Endothelial cell of umbilical vein (primary cell): ENCODE measurements at regions not wholly inside any gene's neighbourhood (a gene's known extent, or its start where the extent isn't known, plus 50 kb on each side); places are given as distances from the start of the nearest gene placed in this dataset.

Source experiments
- EZH2 ChIP-seq: IDR thresholded peaks from 2 replicates; pipeline ENCODE4 v1.6.1; 2012; ENCODE audit warnings: borderline replicate concordance, low read depth, mild to moderate bottlenecking, moderate library complexity, low read length, inconsistent platforms; ENCODE audit not compliant: severe bottlenecking
- FOS ChIP-seq: IDR thresholded peaks from 2 replicates; pipeline ENCODE4 v1.6.1; 2011; ENCODE audit warnings: mild to moderate bottlenecking, low read length, moderate library complexity, borderline replicate concordance; ENCODE audit not compliant: insufficient read depth
- JUN ChIP-seq: IDR thresholded peaks from 2 replicates; pipeline ENCODE4 v1.6.1; 2011; ENCODE audit warnings: borderline replicate concordance, low read depth; ENCODE audit not compliant: insufficient read length, insufficient read depth
- POLR2A ChIP-seq: IDR thresholded peaks from 2 replicates; pipeline ENCODE4 v1.6.1; 2012; ENCODE audit warnings: low read depth, mild to moderate bottlenecking, control low read depth, low read length
- POLR2AphosphoS5 ChIP-seq: IDR thresholded peaks from 2 replicates; pipeline ENCODE4 v1.6.1; 2012; ENCODE audit warnings: low read depth, mild to moderate bottlenecking, control low read depth, low read length, moderate library complexity; ENCODE audit not compliant: insufficient read depth
- TF ChIP-seq, protein P1 (sequence below), 2 donors: IDR thresholded peaks; 1 replicate in 1 of 2; 2 replicates in 1 of 2; pipeline ENCODE4 v1.5.1; 2011; ENCODE audit warnings: low read length in 2 of 2, mild to moderate bottlenecking in 2 of 2, moderate library complexity in 2 of 2, control low read depth in 1 of 2, inconsistent platforms in 1 of 2, low read depth in 1 of 2; ENCODE audit not compliant: insufficient read depth in 1 of 2; ENCODE audit errors: extremely low read depth in 1 of 2

DNA sequence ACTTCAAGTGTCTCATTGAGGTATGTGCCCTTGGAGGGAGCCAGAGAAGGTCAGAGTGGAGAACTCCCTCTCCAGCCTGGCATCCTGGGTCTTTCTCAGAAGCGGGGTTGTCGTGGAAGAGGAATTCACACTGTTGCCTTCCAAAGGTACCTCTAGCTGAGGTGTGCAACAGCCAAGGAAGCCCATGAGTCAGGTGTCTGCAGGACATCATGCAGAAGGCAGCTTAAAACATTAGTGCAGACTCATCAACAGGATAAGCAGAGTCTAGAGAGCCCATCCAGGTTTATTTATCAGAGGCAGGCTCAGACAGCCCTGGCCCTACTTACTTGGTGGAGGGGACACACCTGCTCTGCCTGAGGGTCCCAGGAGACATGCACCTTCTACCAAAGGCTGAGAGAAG, 95.6 kb upstream of the TPM1 start:
- no peak for TF ChIP-seq POLR2A
- TF ChIP-seq, protein P1, sequence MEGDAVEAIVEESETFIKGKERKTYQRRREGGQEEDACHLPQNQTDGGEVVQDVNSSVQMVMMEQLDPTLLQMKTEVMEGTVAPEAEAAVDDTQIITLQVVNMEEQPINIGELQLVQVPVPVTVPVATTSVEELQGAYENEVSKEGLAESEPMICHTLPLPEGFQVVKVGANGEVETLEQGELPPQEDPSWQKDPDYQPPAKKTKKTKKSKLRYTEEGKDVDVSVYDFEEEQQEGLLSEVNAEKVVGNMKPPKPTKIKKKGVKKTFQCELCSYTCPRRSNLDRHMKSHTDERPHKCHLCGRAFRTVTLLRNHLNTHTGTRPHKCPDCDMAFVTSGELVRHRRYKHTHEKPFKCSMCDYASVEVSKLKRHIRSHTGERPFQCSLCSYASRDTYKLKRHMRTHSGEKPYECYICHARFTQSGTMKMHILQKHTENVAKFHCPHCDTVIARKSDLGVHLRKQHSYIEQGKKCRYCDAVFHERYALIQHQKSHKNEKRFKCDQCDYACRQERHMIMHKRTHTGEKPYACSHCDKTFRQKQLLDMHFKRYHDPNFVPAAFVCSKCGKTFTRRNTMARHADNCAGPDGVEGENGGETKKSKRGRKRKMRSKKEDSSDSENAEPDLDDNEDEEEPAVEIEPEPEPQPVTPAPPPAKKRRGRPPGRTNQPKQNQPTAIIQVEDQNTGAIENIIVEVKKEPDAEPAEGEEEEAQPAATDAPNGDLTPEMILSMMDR (IDR thresholded peaks at IDR 0.05; ENCODE audit: extremely low read depth in 1 of 2, insufficient read depth in 1 of 2, low read depth in 1 of 2, low read length in 2 of 2) = no peak
- no peak for TF ChIP-seq EZH2
- no peak for TF ChIP-seq FOS
- no peak for TF ChIP-seq JUN
- TF ChIP-seq POLR2AphosphoS5 = no peak
